H1 (cell line): ENCODE measurements at regions not wholly inside any gene's neighbourhood (a gene's known extent, or its start where the extent isn't known, plus 50 kb on each side); places are given as distances from the start of the nearest gene placed in this dataset.

Experiments
- CTCF ChIA-PET: fragments of 300-600 bp; sonication (Branson Sonifier 250); formaldehyde crosslinking; loops from one replicate; lab custom pipeline; 2021; ENCODE audit not compliant: partially characterized antibody; lab: Charles Lee
- POLR2A ChIA-PET: fragments of 300-600 bp; sonication (Branson Sonifier 250); formaldehyde crosslinking; loops from one replicate; lab custom pipeline; 2021; ENCODE audit warnings: inconsistent platforms; ENCODE audit not compliant: partially characterized antibody; lab: Charles Lee
- DNase-seq, 2 experiments: peaks; one replicate each; pipeline versions ENCODE4 v3.0.0 to v3.0.0-alpha.2; 2010 to 2022; ENCODE audit warnings: low spot score in 2 of 2, low read depth in 1 of 2, mixed read lengths in 1 of 2
- FAIRE-seq: peaks from 2 replicates; lab custom pipeline; 2011; peaks lifted over from hg19 to GRCh38; lab: Jason Lieb, UNC
- H2AFZ ChIP-seq: 2 replicates; pipeline ENCODE4 v1.8.1; 2012; ENCODE audit warnings: low read length, inconsistent platforms
- H2AK5ac ChIP-seq: 2 replicates; pipeline ENCODE4 v1.6.1; 2013; ENCODE audit warnings: low read depth, low read length
- H2BK120ac ChIP-seq: replicated peaks from 2 replicates; pipeline ENCODE3; 2013; ENCODE audit warnings: low read depth, low read length, inconsistent platforms
- H2BK12ac ChIP-seq: 2 replicates; pipeline ENCODE4 v1.6.1; 2013; ENCODE audit warnings: low read depth, low read length
- H2BK15ac ChIP-seq: 2 replicates; pipeline ENCODE4 v1.6.1; 2013; ENCODE audit warnings: low read length
- H2BK20ac ChIP-seq: 2 replicates; pipeline ENCODE4 v1.6.1; 2013; ENCODE audit warnings: low read length
- H2BK5ac ChIP-seq: 2 replicates; pipeline ENCODE4 v1.6.1; 2013; ENCODE audit warnings: low read depth, low read length
- H3K14ac ChIP-seq: 2 replicates; pipeline ENCODE4 v1.6.1; 2013; ENCODE audit warnings: inconsistent platforms; ENCODE audit not compliant: insufficient read length
- H3K18ac ChIP-seq: 2 replicates; pipeline ENCODE4 v1.6.1; 2013; ENCODE audit warnings: low read length; ENCODE audit errors: extremely low read depth
- H3K23ac ChIP-seq: 2 replicates; pipeline ENCODE4 v1.6.1; 2013; ENCODE audit warnings: inconsistent platforms; ENCODE audit not compliant: insufficient read length
- H3K23me2 ChIP-seq: 2 replicates; pipeline ENCODE4 v1.6.1; 2013; ENCODE audit warnings: low read depth, low read length
- H3K27ac ChIP-seq: 2 replicates; pipeline ENCODE4 v1.6.1; 2011; ENCODE audit warnings: low read depth, low read length, inconsistent platforms
- H3K27me3 ChIP-seq, 4 experiments: replicated peaks in 1 of 4; 1 replicate in 1 of 4; 2 replicates in 3 of 4; pipeline versions ENCODE4 v1.6.1 to v1.8.1; 2011 to 2013; ENCODE audit warnings: low read length in 3 of 4, mild to moderate bottlenecking in 3 of 4, inconsistent platforms in 2 of 4, mixed read lengths in 2 of 4, moderate library complexity in 1 of 4; ENCODE audit not compliant: control insufficient read depth in 3 of 4, insufficient read depth in 3 of 4; ENCODE audit errors: extremely low read depth in 1 of 4
- H3K36me3 ChIP-seq, 4 experiments: 2 replicates each; pipeline versions ENCODE4 v1.6.1 to v1.8.1; 2011 to 2013; ENCODE audit warnings: mild to moderate bottlenecking in 4 of 4, low read length in 3 of 4, moderate library complexity in 2 of 4, control low read depth in 1 of 4, inconsistent platforms in 1 of 4; ENCODE audit not compliant: insufficient read depth in 4 of 4, control insufficient read depth in 2 of 4
- H3K4ac ChIP-seq: replicated peaks from 2 replicates; pipeline ENCODE3; 2013; ENCODE audit warnings: low read length, low read depth, mixed read lengths, inconsistent platforms; ENCODE audit not compliant: insufficient read length
- H3K4me1 ChIP-seq, 4 experiments: replicated peaks in 1 of 4; 1 replicate in 1 of 4; 2 replicates in 3 of 4; pipeline versions ENCODE4 v1.6.1 to v1.8.1; 2011 to 2013; ENCODE audit warnings: low read length in 3 of 4, inconsistent platforms in 2 of 4, mixed read lengths in 1 of 4; ENCODE audit not compliant: insufficient read depth in 4 of 4, control insufficient read depth in 3 of 4
- H3K4me2 ChIP-seq, 2 experiments: 2 replicates each; pipeline versions ENCODE4 v1.6.1 to v1.8.1; 2011 to 2013; ENCODE audit warnings: low read depth in 2 of 2, low read length in 2 of 2, control low read depth in 1 of 2, inconsistent platforms in 1 of 2, mild to moderate bottlenecking in 1 of 2; ENCODE audit not compliant: insufficient read depth in 1 of 2
- H3K4me3 ChIP-seq, 4 experiments: fragments of 200-600, 300-600 bp in 1 of 4; sonication (generic), shearing (Covaris generic), sonication (Bioruptor Twin) in 1 of 4; 2 replicates each; pipeline versions ENCODE4 v1.5.1 to v1.8.1; 2011 to 2016; ENCODE audit warnings: low read length in 4 of 4, low read depth in 3 of 4, control low read depth in 2 of 4, inconsistent platforms in 2 of 4, mild to moderate bottlenecking in 2 of 4, mixed read lengths in 1 of 4, moderate library complexity in 1 of 4; ENCODE audit not compliant: insufficient read depth in 2 of 4; ENCODE audit errors: extremely low read depth in 1 of 4
- H3K56ac ChIP-seq: replicated peaks from 2 replicates; pipeline ENCODE3; 2013; ENCODE audit warnings: low read depth, mild to moderate bottlenecking, mixed read lengths, low read length, inconsistent platforms; ENCODE audit not compliant: insufficient read length
- H3K79me1 ChIP-seq: 2 replicates; pipeline ENCODE4 v1.6.1; 2013; ENCODE audit warnings: low read depth, low read length, control low read depth
- H3K79me2 ChIP-seq, 2 experiments: 2 replicates each; pipeline versions ENCODE4 v1.6.1 to v1.8.1; 2012 to 2013; ENCODE audit warnings: low read length in 2 of 2, mild to moderate bottlenecking in 2 of 2, inconsistent platforms in 1 of 2; ENCODE audit not compliant: insufficient read depth in 2 of 2, control insufficient read depth in 1 of 2
- H3K9ac ChIP-seq, 4 experiments: replicated peaks in 1 of 4; 1 replicate in 1 of 4; 2 replicates in 3 of 4; pipeline versions ENCODE4 v1.6.1 to v1.8.1; 2011 to 2013; ENCODE audit warnings: low read depth in 3 of 4, low read length in 3 of 4, control low read depth in 2 of 4, mild to moderate bottlenecking in 2 of 4, moderate library complexity in 2 of 4, inconsistent platforms in 1 of 4; ENCODE audit errors: extremely low read depth in 1 of 4
- H3K9me3 ChIP-seq, 2 experiments: 2 replicates each; pipeline versions ENCODE4 v1.6.1 to v1.8.1; 2012 to 2013; ENCODE audit warnings: mild to moderate bottlenecking in 2 of 2, moderate library complexity in 2 of 2, control low read depth in 1 of 2, inconsistent platforms in 1 of 2, low read depth in 1 of 2, low read length in 1 of 2, mixed read lengths in 1 of 2; ENCODE audit not compliant: insufficient read depth in 2 of 2
- H4K20me1 ChIP-seq, 2 experiments: replicated peaks in 1 of 2; 2 replicates each; pipeline versions ENCODE3 to v1.8.1; 2011 to 2013; ENCODE audit warnings: inconsistent platforms in 2 of 2, low read length in 2 of 2, mild to moderate bottlenecking in 1 of 2; ENCODE audit not compliant: insufficient read depth in 2 of 2, control insufficient read depth in 1 of 2
- H4K5ac ChIP-seq: 2 replicates; pipeline ENCODE4 v1.6.1; 2013; ENCODE audit warnings: low read length, low read depth, mixed read lengths, inconsistent platforms; ENCODE audit not compliant: insufficient read length
- H4K8ac ChIP-seq: 2 replicates; pipeline ENCODE4 v1.8.0; 2013; ENCODE audit warnings: mild to moderate bottlenecking, moderate library complexity, low read length, inconsistent platforms; ENCODE audit not compliant: insufficient read depth; ENCODE audit errors: extremely low read depth
- H4K91ac ChIP-seq: replicated peaks from 2 replicates; pipeline ENCODE3; 2013; ENCODE audit warnings: low read length, mixed read lengths, inconsistent platforms; ENCODE audit not compliant: insufficient read length
- BACH1 ChIP-seq: IDR thresholded peaks from 2 replicates; pipeline ENCODE4 v1.6.1; 2012; ENCODE audit warnings: low read length, improper control_type of control experiment
- CREB1 ChIP-seq: IDR thresholded peaks from 2 replicates; pipeline ENCODE4 v1.6.1; 2012; ENCODE audit warnings: inconsistent platforms
- EZH2 ChIP-seq: fragments of 200-600 bp; sonication (generic); IDR thresholded peaks from 2 replicates; pipeline ENCODE4 v1.7.1; 2012; ENCODE audit warnings: low read depth, mild to moderate bottlenecking, moderate library complexity, low read length, inconsistent platforms; ENCODE audit not compliant: severe bottlenecking
- JUND ChIP-seq: IDR thresholded peaks from 2 replicates; pipeline ENCODE4 v1.6.1; 2011; ENCODE audit warnings: mild to moderate bottlenecking, improper control_type of control experiment, low read length
- KDM1A ChIP-seq: fragments of 200-600, 300-600 bp; sonication (generic); IDR thresholded peaks from 2 replicates; pipeline ENCODE4 v1.7.1; 2016; ENCODE audit warnings: mild to moderate bottlenecking, low read length, borderline replicate concordance
- PHF8 ChIP-seq: fragments of 200-600 bp; sonication (generic); conservative IDR thresholded peaks from 2 replicates; pipeline ENCODE4 v1.7.1; 2012; ENCODE audit warnings: low read depth, mild to moderate bottlenecking, inconsistent platforms, low read length, moderate library complexity
- SIX5 ChIP-seq: IDR thresholded peaks from 2 replicates; pipeline ENCODE4 v1.6.1; 2011; ENCODE audit warnings: mild to moderate bottlenecking, low read depth, low read length
- TEAD4 ChIP-seq: IDR thresholded peaks from 2 replicates; pipeline ENCODE4 v1.6.1; 2012; ENCODE audit warnings: low read depth, low read length, inconsistent platforms, mixed read lengths
- WGBS, 2 experiments: shearing (Covaris generic) in 1 of 2; methylation state at CpG; one replicate each; pipeline versions ENCODE4 v1.1.6 to v1.1.7; 2013 to 2015; ENCODE audit warnings: low lambda C conversion rate in 2 of 2, mixed read lengths in 2 of 2, inconsistent platforms in 1 of 2, low coverage in 1 of 2, missing lambda C conversion rate in 1 of 2; ENCODE audit not compliant: insufficient replicate concordance in 2 of 2, insufficient coverage in 1 of 2, insufficient read length in 1 of 2; ENCODE audit errors: extremely low coverage in 1 of 2, missing lambda C conversion rate in 1 of 2; 5-methylcytosine and 5-hydroxymethylcytosine counted together
- TF ChIP-seq, protein P1 (sequence below), 3 experiments: IDR thresholded peaks; 1 replicate in 2 of 3; 2 replicates in 1 of 3; pipeline versions ENCODE4 v1.5.1 to v1.6.1; 2011; ENCODE audit warnings: low read length in 3 of 3, mild to moderate bottlenecking in 3 of 3, inconsistent platforms in 2 of 3, low read depth in 1 of 3, moderate library complexity in 1 of 3; ENCODE audit not compliant: insufficient read depth in 1 of 3; ENCODE audit errors: control extremely low read depth in 1 of 3
- TF ChIP-seq, protein P2 (sequence below): IDR thresholded peaks from 2 replicates; pipeline ENCODE4 v1.6.1; 2012; ENCODE audit warnings: inconsistent platforms

DNA sequence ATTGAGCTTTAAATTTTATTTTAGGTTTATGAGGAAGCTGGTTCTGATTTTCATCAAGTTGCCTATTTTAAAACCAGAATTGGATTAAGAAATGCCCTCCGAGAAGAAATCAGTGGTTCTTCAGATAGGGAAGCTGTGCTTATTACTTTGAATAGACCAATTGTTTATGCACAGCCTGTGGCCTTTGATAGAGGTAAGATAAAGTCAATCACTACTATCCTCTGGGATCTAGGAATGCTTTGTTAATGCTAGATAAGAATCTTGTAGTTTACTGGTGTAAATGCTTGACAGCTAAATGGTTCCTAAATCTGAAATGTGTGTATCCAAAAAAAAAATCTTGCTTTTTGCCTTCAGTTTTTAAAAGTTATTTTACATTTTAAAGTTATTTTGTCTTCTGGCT is 73.0 kb upstream of the ADAD1 start:
- Histone ChIP-seq H3K4ac (no peak overlapping the region), H3K4me1 (no peaks in the 10 kb centered on the region), H2BK20ac (no peak overlapping the region), H3K14ac (no peak overlapping the region), H3K18ac (no peak overlapping the region), H4K20me1 (no peaks in the 10 kb centered on the region), H4K5ac (no peak overlapping the region), H3K27me3 (no peaks in the 10 kb centered on the region), H3K4me2 (no peak overlapping the region), H2AK5ac (no peak overlapping the region), H2BK12ac (no peak overlapping the region), H2BK120ac (no peak overlapping the region), H4K8ac (no peak overlapping the region), H2AFZ (no peak overlapping the region), H3K23ac (no peak overlapping the region), H3K79me2 (no peaks in the 10 kb centered on the region), H3K79me1 (no peaks in the 10 kb centered on the region), H3K56ac (no peak overlapping the region), H3K9ac (no peak overlapping the region), H3K9me3 (no peaks in the 10 kb centered on the region), H2BK15ac (no peak overlapping the region), H2BK5ac (no peak overlapping the region), H3K36me3 (peaks cover 0 to 29% (median 0%) of the 10 kb centered on the region in 4 experiments; a peak in 2 of 8 replicates), H4K91ac (no peak overlapping the region), H3K4me3 (no peak overlapping the region), H3K27ac (no peak overlapping the region), H3K23me2 (no peaks in the 10 kb centered on the region)
- FAIRE-seq: no peak
- ChIA-PET POLR2A (no interaction called here), CTCF (no interaction called here)
- no peak for DNase-seq
- WGBS, 2 experiments: 88% methylated on average over 1 of the region's 1 CpG; no CpG with 5 or more reads in 1 of the 2 experiments
- TF ChIP-seq EZH2: no peak
- TF ChIP-seq JUND: no peak
- no peak for TF ChIP-seq CREB1
- TF ChIP-seq PHF8: no peak
- TF ChIP-seq, protein P1, sequence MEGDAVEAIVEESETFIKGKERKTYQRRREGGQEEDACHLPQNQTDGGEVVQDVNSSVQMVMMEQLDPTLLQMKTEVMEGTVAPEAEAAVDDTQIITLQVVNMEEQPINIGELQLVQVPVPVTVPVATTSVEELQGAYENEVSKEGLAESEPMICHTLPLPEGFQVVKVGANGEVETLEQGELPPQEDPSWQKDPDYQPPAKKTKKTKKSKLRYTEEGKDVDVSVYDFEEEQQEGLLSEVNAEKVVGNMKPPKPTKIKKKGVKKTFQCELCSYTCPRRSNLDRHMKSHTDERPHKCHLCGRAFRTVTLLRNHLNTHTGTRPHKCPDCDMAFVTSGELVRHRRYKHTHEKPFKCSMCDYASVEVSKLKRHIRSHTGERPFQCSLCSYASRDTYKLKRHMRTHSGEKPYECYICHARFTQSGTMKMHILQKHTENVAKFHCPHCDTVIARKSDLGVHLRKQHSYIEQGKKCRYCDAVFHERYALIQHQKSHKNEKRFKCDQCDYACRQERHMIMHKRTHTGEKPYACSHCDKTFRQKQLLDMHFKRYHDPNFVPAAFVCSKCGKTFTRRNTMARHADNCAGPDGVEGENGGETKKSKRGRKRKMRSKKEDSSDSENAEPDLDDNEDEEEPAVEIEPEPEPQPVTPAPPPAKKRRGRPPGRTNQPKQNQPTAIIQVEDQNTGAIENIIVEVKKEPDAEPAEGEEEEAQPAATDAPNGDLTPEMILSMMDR (IDR thresholded peaks at IDR 0.05; ENCODE audit: control extremely low read depth in 1 of 3, insufficient read depth in 1 of 3, low read depth in 1 of 3, low read length in 3 of 3): no peak
- TF ChIP-seq KDM1A: no peak
- TF ChIP-seq BACH1: no peak
- TF ChIP-seq TEAD4: no peak
- TF ChIP-seq, protein P2, sequence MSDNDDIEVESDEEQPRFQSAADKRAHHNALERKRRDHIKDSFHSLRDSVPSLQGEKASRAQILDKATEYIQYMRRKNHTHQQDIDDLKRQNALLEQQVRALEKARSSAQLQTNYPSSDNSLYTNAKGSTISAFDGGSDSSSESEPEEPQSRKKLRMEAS: no peak
- TF ChIP-seq SIX5: no peak
